GM19395 (cell line): ENCODE measurements at regions not wholly inside any gene's neighbourhood (a gene's known extent, or its start where the extent isn't known, plus 50 kb on each side); places are given as distances from the start of the nearest gene placed in this dataset.
"Not testable (repeated sequence)": the region's sequence is repeated elsewhere in the genome, so short reads cannot be mapped to it uniquely, and the experiment has no call there.

Source experiments
- ATAC-seq: cut with Tn5 transposase; IDR thresholded peaks from one replicate; pipeline ENCODE4 v1.9.1; 2021; ENCODE audit warnings: mild to moderate bottlenecking, moderate library complexity; ENCODE audit not compliant: unreplicated experiment

DNA sequence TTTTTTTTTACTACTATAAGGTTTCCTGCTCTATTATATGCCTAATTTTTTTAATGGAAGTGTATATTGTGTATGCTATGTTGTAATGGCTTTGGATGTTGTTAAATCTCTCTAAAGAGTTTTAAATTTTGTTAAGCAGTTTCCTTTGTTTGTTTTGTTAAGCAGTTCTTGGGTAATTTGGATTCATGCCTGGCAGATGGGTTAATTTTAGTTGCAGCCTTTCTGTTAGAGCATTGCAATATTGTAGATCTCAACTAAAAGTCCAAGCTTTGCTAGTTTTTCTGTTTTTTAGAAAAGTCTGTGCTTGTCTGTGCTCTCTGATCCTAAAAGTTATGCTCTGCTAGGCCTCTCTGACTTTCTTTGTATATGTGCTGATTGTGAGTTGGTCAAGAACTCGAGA lies 1229.0 kb upstream of the NRXN1 start:
- no peak for ATAC-seq

DNA sequence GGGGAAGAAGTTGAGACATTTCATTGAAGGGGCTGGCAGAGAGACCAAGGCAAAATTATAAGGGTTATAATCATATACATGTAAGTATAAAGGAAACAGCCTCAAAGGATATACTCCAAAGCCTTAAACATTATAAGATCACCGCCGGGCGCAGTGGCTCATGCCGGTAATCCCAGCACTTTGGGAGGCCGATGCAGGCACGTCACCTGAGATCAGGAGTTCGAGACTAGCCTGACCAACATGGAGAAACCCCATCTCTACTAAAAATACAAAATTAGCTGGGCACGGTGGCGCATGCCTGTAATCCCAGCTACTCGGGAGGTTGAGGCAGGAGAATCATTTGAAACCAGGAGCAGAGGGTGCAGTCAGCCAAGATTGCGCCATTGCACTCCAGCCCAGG lies 1227.0 kb upstream of the NRXN1 start:
- not testable (repeated sequence) for ATAC-seq

GRCh38 chr2:52258038-52258437 lies 1226.1 kb upstream of the NRXN1 start:
- no peak for ATAC-seq

DNA sequence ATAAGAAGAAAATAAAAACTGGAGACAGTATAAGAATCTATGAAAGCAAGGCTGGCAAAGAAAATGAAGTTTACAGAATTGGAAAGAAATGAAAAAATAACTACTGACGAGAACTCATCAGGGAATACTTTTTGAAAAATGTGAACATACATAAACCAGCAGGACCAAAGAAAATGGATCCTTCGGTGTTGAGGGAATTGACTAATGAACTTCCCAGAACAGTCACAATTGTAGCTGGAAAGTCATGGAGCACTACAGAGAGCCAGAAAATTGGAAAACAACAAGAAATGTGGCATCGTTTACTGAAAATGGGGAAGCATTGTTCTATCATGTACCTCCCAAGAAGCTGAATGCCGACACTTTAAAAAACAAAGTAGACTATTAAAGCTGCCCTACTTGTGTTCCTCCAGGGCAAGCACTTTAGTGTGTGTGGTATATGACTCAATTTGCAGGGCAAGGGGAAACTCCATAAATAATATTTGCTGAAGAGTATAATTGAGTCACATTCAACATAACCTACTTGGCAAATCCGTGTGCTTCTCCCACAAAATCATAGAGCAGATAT lies 1221.6 kb upstream of the NRXN1 start:
- no peak for ATAC-seq

GRCh38 chr2:52238782-52239181 lies 1206.8 kb upstream of the NRXN1 start:
- no peak for ATAC-seq

GRCh38 chr2:52222128-52222527 lies 1190.2 kb upstream of the NRXN1 start:
- no peak for ATAC-seq

- ATAC-seq, result no peak
These were observed 1188.5 kb upstream of the NRXN1 start for GRCh38 chr2:52220393-52220792.

GRCh38 chr2:52210611-52211010 lies 1178.7 kb upstream of the NRXN1 start:
- no peak for ATAC-seq

- no peak for ATAC-seq
These were observed 1178.2 kb upstream of the NRXN1 start for GRCh38 chr2:52210161-52210560.

DNA sequence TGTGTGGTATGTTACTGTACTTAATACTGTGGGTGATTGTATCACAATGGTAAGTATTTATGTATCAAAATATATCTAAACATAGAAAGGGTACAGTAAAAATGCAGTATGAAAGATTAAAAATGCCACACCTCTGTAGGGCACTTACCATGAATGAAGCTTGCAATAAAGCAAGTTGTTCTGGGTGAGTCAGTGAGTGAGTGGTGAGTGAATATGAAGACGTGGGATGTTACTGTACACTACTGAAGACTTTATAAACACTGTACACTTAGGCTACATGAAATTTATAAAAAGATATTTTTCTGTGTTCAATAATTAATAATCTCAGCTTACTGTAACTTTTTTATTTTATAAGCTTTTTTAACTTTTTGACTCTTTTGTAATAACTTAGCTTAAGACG lies 1162.4 kb upstream of the NRXN1 start:
- no peak for ATAC-seq

DNA sequence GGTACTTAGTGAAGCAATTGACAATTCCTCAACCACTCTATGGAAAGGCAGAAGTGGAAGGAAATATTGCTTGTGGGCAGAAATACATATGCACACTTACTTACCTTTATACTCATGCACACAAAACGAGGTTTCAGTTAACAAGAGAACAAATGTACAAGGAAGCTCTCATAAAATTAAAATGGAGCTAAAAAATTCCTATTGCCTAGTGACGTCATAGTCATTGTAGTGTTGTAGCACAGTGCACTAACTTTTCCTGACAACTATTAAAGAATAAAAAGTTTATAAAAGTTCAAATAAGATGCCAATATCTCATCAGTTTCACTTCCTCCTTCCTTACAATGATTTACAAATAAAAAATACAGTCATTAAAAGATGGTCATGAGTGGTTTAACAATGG lies 1161.9 kb upstream of the NRXN1 start:
- no peak for ATAC-seq

DNA sequence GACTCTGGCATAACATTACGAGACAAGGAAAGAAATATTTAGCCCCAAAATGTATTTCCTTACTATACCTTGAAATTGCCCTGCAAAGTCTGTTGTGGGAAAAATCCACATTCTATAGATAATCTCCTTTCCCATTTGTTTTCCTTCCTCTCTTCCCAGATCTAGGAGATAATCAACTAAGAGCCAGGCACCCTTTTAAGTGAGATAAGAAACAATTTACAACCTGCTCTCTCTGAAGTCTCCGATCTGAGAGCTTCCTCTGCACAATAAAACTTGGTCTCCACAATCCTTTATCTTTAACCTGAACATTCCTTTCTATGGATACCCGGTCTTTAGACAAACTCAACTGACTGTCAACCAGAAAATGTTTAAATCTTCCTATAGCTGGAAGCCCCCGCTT lies 1160.7 kb upstream of the NRXN1 start:
- ATAC-seq, result no peak

GRCh38 chr2:52181080-52181479 lies 1149.1 kb upstream of the NRXN1 start:
- no peak for ATAC-seq

GRCh38 chr2:52178845-52179244 lies 1146.9 kb upstream of the NRXN1 start:
- no peak for ATAC-seq

- ATAC-seq, result no peak
These were observed 1113.1 kb upstream of the NRXN1 start for GRCh38 chr2:52145005-52145404.

- ATAC-seq, result no peak
These were observed 1112.7 kb upstream of the NRXN1 start for GRCh38 chr2:52144590-52144989.

DNA sequence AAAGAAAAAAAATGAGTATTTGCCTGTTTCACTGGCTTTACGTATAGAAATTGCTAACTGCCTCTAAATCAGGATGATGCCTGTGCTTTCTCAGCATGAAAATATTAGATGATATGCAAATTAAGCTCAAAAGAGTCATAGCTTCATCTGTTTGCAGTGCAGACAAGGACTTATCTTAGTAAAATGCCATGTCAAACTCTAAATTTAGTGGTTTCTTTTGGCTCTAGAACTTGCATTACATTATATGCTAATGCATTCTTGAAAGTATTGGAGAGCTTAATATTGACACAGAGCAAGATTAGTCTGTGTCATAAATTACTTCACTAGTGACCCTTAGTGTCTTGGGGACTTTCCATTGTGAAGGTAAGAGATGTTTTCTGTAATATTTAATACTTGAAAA lies 1109.1 kb upstream of the NRXN1 start:
- no peak for ATAC-seq

DNA sequence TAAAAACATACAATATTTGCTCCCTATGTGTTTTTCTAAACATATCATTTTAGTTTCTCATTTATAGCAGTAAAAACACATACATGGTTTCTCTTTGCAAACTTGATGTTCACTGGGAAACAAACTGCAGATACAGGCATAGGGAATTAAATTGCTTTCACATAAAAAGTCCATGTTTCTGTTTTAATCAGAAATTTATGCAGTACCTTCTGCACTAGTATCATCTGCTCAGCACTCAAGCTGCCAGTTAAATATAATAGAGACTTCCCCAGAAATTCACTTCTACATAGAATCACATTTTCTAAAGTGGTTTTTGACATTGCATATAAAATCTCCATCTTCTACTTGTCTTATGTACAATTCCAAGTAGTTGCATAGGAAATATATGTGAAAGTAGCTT lies 1107.3 kb upstream of the NRXN1 start:
- no peak for ATAC-seq

GRCh38 chr2:52135235-52135634 lies 1103.3 kb upstream of the NRXN1 start:
- ATAC-seq, result no peak

- ATAC-seq, result no peak
These were observed 1096.1 kb upstream of the NRXN1 start for GRCh38 chr2:52128081-52128480.

- no peak for ATAC-seq
These were observed 1095.6 kb upstream of the NRXN1 start for GRCh38 chr2:52127527-52127926.

GRCh38 chr2:52117299-52117698 lies 1085.4 kb upstream of the NRXN1 start:
- ATAC-seq, result no peak

DNA sequence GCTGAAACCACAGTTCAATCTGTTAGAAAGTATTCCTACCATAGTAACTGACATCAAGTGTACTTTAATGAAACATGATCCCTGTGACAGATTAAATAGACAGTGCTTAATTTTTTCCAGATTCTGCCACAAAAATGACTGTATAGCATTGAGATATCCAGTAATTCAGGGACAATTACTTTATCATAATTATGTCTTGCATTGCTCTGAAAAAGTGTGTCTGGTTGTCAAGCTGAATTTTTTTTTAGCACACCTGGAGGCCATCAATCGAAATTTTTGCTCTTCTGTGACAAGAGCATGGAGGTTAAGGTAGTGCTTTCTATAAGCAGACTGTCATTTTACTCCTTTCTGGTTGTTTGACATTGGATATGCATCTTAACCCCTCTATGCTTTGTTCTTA lies 1083.8 kb upstream of the NRXN1 start:
- ATAC-seq, result no peak

DNA sequence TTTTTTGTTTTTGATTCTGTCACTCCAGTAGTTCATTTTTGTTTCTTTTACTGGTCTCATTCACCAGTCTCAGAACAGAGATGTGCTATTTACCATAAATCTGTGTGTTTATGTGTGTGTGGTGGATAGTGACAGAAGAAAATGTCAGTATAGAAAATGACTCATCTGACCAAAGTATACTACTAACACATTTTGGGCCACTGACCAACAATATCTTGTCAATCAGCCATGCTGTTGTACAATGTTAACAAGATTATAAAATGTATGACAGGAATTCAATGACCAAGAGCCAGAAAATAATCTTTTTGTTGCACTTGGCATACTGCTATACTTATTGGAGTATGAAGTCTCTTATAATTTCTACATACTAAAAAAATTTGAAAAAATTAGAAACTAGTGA lies 1081.4 kb upstream of the NRXN1 start:
- no peak for ATAC-seq
